HG03175 (cell line): ENCODE measurements at regions not wholly inside any gene's neighbourhood (a gene's known extent, or its start where the extent isn't known, plus 50 kb on each side); places are given as distances from the start of the nearest gene placed in this dataset.
"Not testable (repeated sequence)": the region's sequence is repeated elsewhere in the genome, so short reads cannot be mapped to it uniquely, and the experiment has no call there.

Experiments
- ATAC-seq: cut with Tn5 transposase; IDR thresholded peaks from one replicate; pipeline ENCODE4 v1.9.1; 2021; ENCODE audit warnings: mild to moderate bottlenecking, moderate library complexity; ENCODE audit not compliant: unreplicated experiment

GRCh38 chr14:58725871-58726270 lies 88.1 kb downstream of the DACT1 start:
- ATAC-seq, result no peak

- no peak for ATAC-seq
These were observed 93.2 kb downstream of the DACT1 start for GRCh38 chr14:58730792-58731464.

GRCh38 chr14:58731465-58732293 lies 93.9 kb downstream of the DACT1 start:
- no peak for ATAC-seq

- no peak for ATAC-seq
These were observed 94.6 kb downstream of the DACT1 start for GRCh38 chr14:58732387-58732786.

GRCh38 chr14:58733451-58734208 lies 95.9 kb downstream of the DACT1 start:
- peak; percentile 53 for ATAC-seq

GRCh38 chr14:58735596-58735995 lies 97.8 kb downstream of the DACT1 start:
- ATAC-seq, result no peak

- no peak for ATAC-seq
These were observed 98.8 kb downstream of the DACT1 start for GRCh38 chr14:58736606-58737005.

- no peak for ATAC-seq
These were observed 99.7 kb downstream of the DACT1 start for GRCh38 chr14:58737511-58737910.

GRCh38 chr14:58738189-58738836 lies 100.6 kb downstream of the DACT1 start:
- ATAC-seq, result no peak

GRCh38 chr14:58738876-58739275 lies 101.1 kb downstream of the DACT1 start:
- no peak for ATAC-seq

- ATAC-seq, result peak; percentile 84
These were observed 101.9 kb downstream of the DACT1 start for GRCh38 chr14:58739674-58740073.

GRCh38 chr14:58740379-58740935 lies 102.7 kb downstream of the DACT1 start:
- no peak for ATAC-seq

GRCh38 chr14:58744801-58745394 lies 107.1 kb downstream of the DACT1 start:
- ATAC-seq, result no peak

- ATAC-seq, result no peak
These were observed 108.5 kb downstream of the DACT1 start for GRCh38 chr14:58746261-58746660.

- no peak for ATAC-seq
These were observed 108.9 kb downstream of the DACT1 start for GRCh38 chr14:58746701-58747100.

GRCh38 chr14:58747181-58747580 lies 109.4 kb downstream of the DACT1 start:
- ATAC-seq, result no peak

GRCh38 chr14:58748251-58748650 lies 110.5 kb downstream of the DACT1 start:
- not testable (repeated sequence) for ATAC-seq

GRCh38 chr14:58749066-58749669 lies 111.4 kb downstream of the DACT1 start:
- peak; percentile 89 for ATAC-seq

- ATAC-seq, result no peak
These were observed 112.8 kb downstream of the DACT1 start for GRCh38 chr14:58750321-58751269.
